Keratinocyte (primary cell): ENCODE measurements at regions not wholly inside any gene's neighbourhood (a gene's known extent, or its start where the extent isn't known, plus 50 kb on each side); places are given as distances from the start of the nearest gene placed in this dataset.

Experiments used
- DNase-seq: peaks from one replicate; pipeline ENCODE4 v3.0.0-alpha.2; 2011; ENCODE audit warnings: low read depth, missing footprints, low spot score
- FAIRE-seq: peaks from 2 replicates; lab custom pipeline; 2011; peaks lifted over from hg19 to GRCh38; lab: Jason Lieb, UNC
- H2AFZ ChIP-seq: 2 replicates; pipeline ENCODE4 v1.6.0; 2012; ENCODE audit warnings: low read length, control low read depth, inconsistent platforms; ENCODE audit not compliant: control insufficient read depth
- H3K27ac ChIP-seq: 2 replicates; pipeline ENCODE4 v1.5.1; 2011; ENCODE audit warnings: low read length; ENCODE audit not compliant: control insufficient read depth, insufficient read depth
- H3K27me3 ChIP-seq: 3 replicates; pipeline ENCODE4 v1.6.0; 2011; ENCODE audit warnings: low read length; ENCODE audit not compliant: control insufficient read depth, insufficient read depth; ENCODE audit errors: extremely low read depth
- H3K36me3 ChIP-seq, 2 experiments: 2 replicates in 1 of 2; 3 replicates in 1 of 2; pipeline ENCODE4 v1.5.1; 2011; ENCODE audit warnings: low read length in 2 of 2, mild to moderate bottlenecking in 1 of 2; ENCODE audit not compliant: control insufficient read depth in 2 of 2, insufficient read depth in 2 of 2; ENCODE audit errors: extremely low read depth in 1 of 2
- H3K4me1 ChIP-seq: 3 replicates; pipeline ENCODE4 v1.5.1; 2011; ENCODE audit warnings: low read length; ENCODE audit not compliant: control insufficient read depth, insufficient read depth; ENCODE audit errors: extremely low read depth
- H3K4me2 ChIP-seq: 3 replicates; pipeline ENCODE4 v1.6.0; 2011; ENCODE audit warnings: low read depth, low read length; ENCODE audit not compliant: control insufficient read depth, insufficient read depth; ENCODE audit errors: extremely low read depth
- H3K4me3 ChIP-seq, 3 experiments: fragments of 200-600 bp in 1 of 3; sonication (generic) in 1 of 3; 2 replicates in 2 of 3; 3 replicates in 1 of 3; pipeline ENCODE4 v1.5.1; 2011 to 2016; ENCODE audit warnings: low read length in 3 of 3, mild to moderate bottlenecking in 3 of 3, control low read depth in 2 of 3, inconsistent platforms in 1 of 3, low read depth in 1 of 3, mixed read lengths in 1 of 3, mixed run types in 1 of 3, moderate library complexity in 1 of 3; ENCODE audit not compliant: control insufficient read depth in 2 of 3, insufficient read depth in 2 of 3; ENCODE audit errors: extremely low read depth in 1 of 3
- H3K79me2 ChIP-seq: 2 replicates; pipeline ENCODE4 v1.6.0; 2012; ENCODE audit warnings: low read length; ENCODE audit not compliant: control insufficient read depth, insufficient read depth
- H3K9ac ChIP-seq: 3 replicates; pipeline ENCODE4 v1.6.0; 2011; ENCODE audit warnings: low read length; ENCODE audit not compliant: control insufficient read depth, insufficient read depth; ENCODE audit errors: extremely low read depth
- H3K9me1 ChIP-seq: 3 replicates; pipeline ENCODE4 v1.6.0; 2011; ENCODE audit warnings: low read length; ENCODE audit not compliant: control insufficient read depth, insufficient read depth; ENCODE audit errors: extremely low read depth
- H3K9me3 ChIP-seq: 2 replicates; pipeline ENCODE4 v1.5.1; 2012; ENCODE audit warnings: low read depth, low read length; ENCODE audit not compliant: control insufficient read depth
- H4K20me1 ChIP-seq: 3 replicates; pipeline ENCODE4 v1.6.0; 2011; ENCODE audit warnings: low read length; ENCODE audit not compliant: control insufficient read depth, insufficient read depth; ENCODE audit errors: extremely low read depth
- EZH2 ChIP-seq: IDR thresholded peaks from one replicate; pipeline ENCODE4 v1.6.1; 2012; ENCODE audit warnings: inconsistent platforms, mild to moderate bottlenecking, low read length, moderate library complexity
- dilution Hi-C: fragments of 300-500 bp; cut with MboI; formaldehyde crosslinking; loops from one replicate; pipeline ENCODE4 v1.7.0; 2020; ENCODE audit warnings: low sequenced_read_pairs; ENCODE audit not compliant: extremely low pct_ligation_motif_present
- TF ChIP-seq, protein P1 (sequence below), 3 experiments: IDR thresholded peaks in 1 of 3; conservative IDR thresholded peaks in 1 of 3; optimal IDR thresholded peaks in 1 of 3; 2 replicates in 2 of 3; 3 replicates in 1 of 3; pipeline versions ENCODE3 to v1.5.1; 2011; ENCODE audit warnings: low read length in 3 of 3, mild to moderate bottlenecking in 3 of 3, moderate library complexity in 2 of 3, control low read depth in 1 of 3, inconsistent platforms in 1 of 3; ENCODE audit not compliant: insufficient read depth in 2 of 3; ENCODE audit errors: extremely low read depth in 1 of 3

DNA sequence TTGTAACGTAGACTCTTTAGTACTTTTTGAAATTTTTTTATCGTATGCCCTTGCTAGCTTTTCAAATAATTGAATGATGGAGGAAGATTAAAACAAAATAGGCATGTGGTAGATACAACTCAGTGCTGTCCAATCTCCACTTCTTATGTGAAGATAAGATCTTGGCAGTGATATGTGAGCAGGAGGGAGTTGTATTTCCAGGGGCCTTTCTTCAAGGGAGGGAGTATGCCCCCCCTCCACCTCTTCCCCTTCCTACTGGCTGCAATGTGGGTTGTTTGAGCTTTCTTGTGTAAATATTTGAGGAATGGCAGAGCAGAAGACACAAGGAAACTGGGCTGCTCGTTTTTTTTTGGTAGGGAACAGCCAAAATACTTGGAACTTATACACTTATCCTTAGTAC is 374.9 kb downstream of the PSAT1 start:
- H3K4me2 ChIP-seq: no peak overlapping the region
- no peaks in the 10 kb centered on the region for H3K9me3 ChIP-seq
- H3K9me1 ChIP-seq: no peaks in the 10 kb centered on the region
- no peak for FAIRE-seq
- H3K9ac ChIP-seq: no peak overlapping the region
- no peaks in the 10 kb centered on the region for H3K36me3 ChIP-seq
- DNase-seq: no peak
- dilution Hi-C loops: no loop called here
- no peaks in the 10 kb centered on the region for H3K27me3 ChIP-seq
- TF ChIP-seq EZH2: no peak
- TF ChIP-seq, protein P1, sequence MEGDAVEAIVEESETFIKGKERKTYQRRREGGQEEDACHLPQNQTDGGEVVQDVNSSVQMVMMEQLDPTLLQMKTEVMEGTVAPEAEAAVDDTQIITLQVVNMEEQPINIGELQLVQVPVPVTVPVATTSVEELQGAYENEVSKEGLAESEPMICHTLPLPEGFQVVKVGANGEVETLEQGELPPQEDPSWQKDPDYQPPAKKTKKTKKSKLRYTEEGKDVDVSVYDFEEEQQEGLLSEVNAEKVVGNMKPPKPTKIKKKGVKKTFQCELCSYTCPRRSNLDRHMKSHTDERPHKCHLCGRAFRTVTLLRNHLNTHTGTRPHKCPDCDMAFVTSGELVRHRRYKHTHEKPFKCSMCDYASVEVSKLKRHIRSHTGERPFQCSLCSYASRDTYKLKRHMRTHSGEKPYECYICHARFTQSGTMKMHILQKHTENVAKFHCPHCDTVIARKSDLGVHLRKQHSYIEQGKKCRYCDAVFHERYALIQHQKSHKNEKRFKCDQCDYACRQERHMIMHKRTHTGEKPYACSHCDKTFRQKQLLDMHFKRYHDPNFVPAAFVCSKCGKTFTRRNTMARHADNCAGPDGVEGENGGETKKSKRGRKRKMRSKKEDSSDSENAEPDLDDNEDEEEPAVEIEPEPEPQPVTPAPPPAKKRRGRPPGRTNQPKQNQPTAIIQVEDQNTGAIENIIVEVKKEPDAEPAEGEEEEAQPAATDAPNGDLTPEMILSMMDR (optimal IDR thresholded peaks at IDR 0.05 in 1 of 3, IDR thresholded peaks at IDR 0.05 in 1 of 3, conservative IDR thresholded peaks at IDR 0.05 in 1 of 3; ENCODE audit: extremely low read depth in 1 of 3, insufficient read depth in 2 of 3, low read length in 3 of 3): no peak
- no peaks in the 10 kb centered on the region for H4K20me1 ChIP-seq
- no peak overlapping the region for H3K4me3 ChIP-seq
- no peak overlapping the region for H2AFZ ChIP-seq
- no peak overlapping the region for H3K27ac ChIP-seq
- peaks cover 21% of the 10 kb centered on the region for H3K4me1 ChIP-seq
- no peaks in the 10 kb centered on the region for H3K79me2 ChIP-seq

DNA sequence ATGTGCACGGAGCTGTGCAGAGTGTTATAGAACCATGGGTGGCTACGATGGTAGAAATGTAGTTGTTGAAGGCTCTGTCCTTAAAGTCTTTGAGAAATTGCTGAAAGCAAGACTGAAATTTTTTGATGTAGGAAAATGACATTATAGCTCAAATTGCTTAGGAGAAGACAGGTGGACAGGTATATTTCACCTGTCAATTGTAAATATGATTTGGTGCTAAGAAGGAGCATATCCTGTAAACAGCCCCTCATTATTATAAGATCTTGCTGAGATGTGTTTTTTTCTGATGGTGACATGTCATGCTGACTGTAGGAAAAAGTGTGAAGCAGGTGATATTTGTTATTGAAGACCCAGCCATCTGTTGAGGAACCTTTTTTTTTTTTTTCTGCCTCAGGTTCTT is 377.9 kb downstream of the PSAT1 start:
- no peak for TF ChIP-seq EZH2
- TF ChIP-seq, protein P1 (optimal IDR thresholded peaks at IDR 0.05 in 1 of 3, IDR thresholded peaks at IDR 0.05 in 1 of 3, conservative IDR thresholded peaks at IDR 0.05 in 1 of 3; ENCODE audit: extremely low read depth in 1 of 3, insufficient read depth in 2 of 3, low read length in 3 of 3): no peak
- Histone ChIP-seq H3K9me3 (no peaks in the 10 kb centered on the region), H3K27me3 (no peaks in the 10 kb centered on the region), H3K4me1 (no peaks in the 10 kb centered on the region), H3K27ac (no peak overlapping the region), H3K79me2 (no peaks in the 10 kb centered on the region), H3K9ac (no peak overlapping the region), H3K36me3 (no peaks in the 10 kb centered on the region), H4K20me1 (no peaks in the 10 kb centered on the region), H2AFZ (no peak overlapping the region), H3K4me3 (no peak overlapping the region), H3K4me2 (no peak overlapping the region), H3K9me1 (no peaks in the 10 kb centered on the region)
- FAIRE-seq: no peak
- dilution Hi-C loops: no loop called here
- DNase-seq: no peak
